G401 (cell line): ENCODE measurements at regions not wholly inside any gene's neighbourhood (a gene's known extent, or its start where the extent isn't known, plus 50 kb on each side); places are given as distances from the start of the nearest gene placed in this dataset.
A peak's percentile ranks its signal among the peaks of the same experiment; 100 is the strongest.

Experiments
- DNase-seq: peaks from one replicate; pipeline ENCODE4 v3.0.0-alpha.2; 2015; ENCODE audit warnings: low spot score
- in situ Hi-C: cut with HindIII; loops from 2 replicates; pipeline ENCODE4 v1.10.0; 2016; ENCODE audit warnings: low sequenced_read_pairs, mixed read lengths

DNA sequence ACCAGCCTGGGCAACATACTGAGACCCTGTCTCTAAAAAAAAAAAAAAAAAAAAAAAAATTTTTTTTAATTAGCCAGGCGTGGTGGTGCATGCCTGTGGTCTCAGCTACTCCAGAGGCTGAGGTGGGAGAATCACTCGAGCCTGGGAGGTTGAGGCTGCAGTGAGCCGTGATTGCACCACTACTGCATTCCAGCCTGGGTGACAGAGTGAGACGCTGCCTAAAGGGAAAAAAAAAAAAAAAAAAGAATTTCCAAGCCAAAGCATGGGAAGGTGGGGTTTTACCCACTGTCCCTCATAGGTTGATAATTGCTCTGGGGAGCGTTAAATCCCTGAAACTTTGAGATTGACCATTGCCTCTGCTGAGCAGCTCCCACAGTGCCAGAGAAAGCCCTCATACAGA is 427.5 kb downstream of the BCOR start:
- no peak for DNase-seq

DNA sequence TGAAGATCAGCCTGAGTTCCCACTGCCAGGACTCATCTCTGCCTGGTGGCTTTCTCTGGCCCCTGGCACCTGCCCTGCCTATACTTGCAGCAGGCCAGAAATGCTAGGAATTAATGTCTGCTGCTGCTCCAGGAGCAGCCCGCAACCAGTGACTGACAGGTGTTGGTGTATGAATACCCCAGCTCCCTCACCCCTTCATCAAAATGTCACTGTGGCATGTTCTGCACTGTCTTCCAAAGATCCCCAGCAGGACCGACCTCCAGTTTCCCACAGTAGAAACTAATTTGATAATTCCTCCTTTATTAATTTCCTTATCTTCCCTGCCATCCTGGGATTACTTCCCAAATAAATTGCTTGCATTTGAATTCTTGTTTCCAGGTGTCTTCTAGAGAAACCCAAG is 425.4 kb downstream of the BCOR start:
- in situ Hi-C loops, result no loop called here
- no peak for DNase-seq

More for the DNA sequence above, 427.5 kb downstream of the BCOR start:
- in situ Hi-C loops, result no loop called here

DNA sequence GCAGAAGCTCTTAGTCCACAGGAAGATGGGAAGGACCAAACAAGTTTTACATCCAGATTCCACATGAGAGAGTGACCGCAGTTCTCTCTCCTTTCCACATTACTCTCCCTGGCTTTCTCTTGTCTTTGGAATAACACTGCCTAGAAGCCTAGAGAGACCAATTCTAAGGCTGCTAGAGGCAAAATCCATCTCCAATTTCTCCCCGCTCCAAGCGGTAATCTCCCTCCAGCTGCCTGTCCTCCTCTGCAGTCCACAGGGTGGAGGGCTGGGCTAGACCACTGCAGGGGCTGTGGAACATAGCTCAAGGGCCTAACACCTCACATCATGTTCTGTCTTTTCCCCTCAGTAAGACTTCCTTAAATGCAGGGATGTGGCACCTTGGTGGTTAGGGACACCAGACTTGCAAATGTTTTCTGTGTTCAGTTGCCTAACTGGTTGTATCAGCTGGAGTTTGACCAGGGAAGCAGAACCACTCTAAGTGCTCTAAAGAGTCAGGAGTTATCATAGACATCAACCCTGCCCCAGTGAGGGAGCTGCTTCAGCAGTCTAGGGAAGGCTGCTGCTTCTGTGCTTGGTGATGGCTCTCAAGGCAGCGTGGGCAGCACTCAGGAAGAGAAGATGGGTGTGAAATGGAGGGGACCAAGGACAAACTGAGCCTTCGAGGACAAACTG is 423.1 kb downstream of the BCOR start:
- in situ Hi-C loops, result no loop called here
- no peak for DNase-seq

DNA sequence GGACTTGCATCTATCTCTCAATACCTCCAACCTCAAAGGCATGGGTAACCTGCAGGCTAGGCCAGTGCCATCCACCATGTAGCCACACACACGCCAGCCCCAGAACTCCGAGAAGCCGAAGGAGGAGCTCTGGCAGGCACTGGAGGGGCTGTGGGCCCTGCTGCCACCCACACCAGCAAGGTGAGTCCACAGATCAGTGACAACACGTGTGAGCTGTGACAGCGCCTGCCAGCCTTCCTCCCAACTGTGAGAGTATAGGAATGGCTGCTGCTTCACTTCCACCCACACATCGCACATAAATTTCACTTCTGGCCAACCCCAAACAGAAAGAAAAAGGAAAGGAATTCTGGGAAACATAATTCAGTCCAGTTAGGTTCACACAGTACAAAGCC is 422.6 kb downstream of the BCOR start:
- no peak for DNase-seq
- in situ Hi-C loops, result no loop called here

DNA sequence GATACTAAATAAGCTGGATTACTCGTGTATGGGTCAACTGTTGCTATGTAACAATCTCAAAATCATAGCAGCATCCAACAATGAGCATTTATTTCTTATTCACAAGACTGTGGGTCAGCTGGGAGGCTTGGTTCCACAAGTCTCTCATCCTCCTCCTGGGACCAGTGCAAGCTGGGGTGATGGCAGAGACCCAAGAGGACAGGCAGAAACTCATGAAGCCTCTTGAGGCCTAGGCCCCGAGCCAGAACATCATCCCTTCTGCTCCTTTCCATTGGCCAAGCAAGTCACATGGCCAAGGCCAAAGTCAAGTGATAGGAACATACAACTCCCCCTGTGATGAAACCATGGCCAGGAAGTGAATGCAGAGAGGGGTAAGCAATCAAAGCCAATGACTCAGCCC is 422.1 kb downstream of the BCOR start:
- no peak for DNase-seq
- in situ Hi-C loops, result no loop called here

DNA sequence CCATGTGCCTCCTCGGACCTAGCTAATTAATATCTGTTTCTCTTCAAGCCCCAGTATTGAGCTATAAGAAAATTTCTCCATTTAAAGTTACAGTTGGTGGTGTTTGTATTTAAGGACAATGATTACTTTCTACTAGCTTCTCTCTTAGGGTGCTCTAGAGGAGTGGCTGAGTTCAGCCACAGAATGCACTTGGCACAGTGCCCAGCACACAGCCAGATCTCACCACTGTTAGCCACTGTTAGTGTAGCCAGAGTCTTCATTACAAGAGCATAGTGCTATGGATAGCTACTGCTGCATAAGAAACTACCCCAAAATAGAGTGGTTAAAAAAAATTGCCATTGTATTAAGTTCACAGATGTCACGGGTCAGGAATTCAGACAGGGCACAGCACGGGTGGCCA is 421.3 kb downstream of the BCOR start:
- in situ Hi-C loops, result no loop called here
- DNase-seq, result no peak

DNA sequence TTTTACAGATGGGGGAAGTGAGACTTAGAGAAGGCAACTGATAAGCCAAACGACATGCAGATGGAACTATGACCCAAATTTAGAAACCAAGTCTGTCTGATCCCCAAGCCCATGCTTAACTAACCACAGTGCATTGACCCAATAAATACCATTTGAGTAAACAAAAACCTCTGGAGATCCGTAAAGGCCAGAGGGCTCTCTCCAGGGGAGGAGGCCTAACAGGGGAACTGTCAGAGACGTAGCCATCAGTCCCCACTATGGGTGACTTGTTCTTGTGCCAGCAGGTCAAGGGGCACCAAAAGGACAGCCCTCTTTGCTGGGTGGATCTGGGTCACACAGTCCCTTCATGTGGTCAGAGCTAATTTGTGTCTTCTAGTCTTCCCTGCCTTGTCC is 420.2 kb downstream of the BCOR start:
- in situ Hi-C loops, result no loop called here
- DNase-seq, result no peak

DNA sequence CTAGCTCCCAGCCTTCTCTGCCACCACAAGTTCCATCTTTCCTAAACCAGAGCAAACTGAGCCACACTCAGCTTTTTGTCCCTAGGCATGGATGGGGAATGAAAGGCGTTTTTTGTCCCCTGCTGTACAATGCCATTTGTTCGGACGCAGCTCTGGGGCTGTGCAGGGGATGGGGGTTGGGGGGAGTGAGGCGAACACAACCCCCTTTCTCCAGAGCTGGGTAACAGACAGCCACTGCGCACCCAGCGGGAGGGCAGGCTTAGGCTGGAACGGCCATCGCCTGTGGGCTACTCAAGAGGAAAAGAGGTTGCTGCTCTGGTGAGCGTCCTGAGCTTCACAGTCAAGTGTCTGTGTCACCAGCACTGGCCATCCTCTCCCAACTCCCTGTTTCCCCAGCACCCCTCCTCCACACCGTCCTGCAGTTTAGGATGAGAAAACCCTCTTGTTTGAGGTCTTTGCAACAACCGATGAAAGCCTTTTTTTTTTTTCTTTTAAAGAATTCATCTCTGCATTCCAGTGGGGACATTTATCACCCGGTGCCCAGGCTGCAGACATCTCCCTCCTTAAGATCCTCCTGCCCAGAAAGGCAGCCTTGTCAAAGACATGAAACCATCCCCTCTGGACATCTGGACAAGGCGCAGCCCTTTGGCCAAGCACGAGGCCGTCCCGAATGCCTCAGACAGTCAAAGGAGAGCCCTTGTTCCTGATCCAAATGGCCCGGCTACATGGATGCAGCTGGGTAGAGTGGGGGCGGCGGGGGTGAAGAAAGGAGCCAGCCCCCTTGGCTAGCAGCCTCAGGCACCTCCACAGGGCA is 419.6 kb downstream of the BCOR start:
- no peak for DNase-seq
- in situ Hi-C loops, result no loop called here

DNA sequence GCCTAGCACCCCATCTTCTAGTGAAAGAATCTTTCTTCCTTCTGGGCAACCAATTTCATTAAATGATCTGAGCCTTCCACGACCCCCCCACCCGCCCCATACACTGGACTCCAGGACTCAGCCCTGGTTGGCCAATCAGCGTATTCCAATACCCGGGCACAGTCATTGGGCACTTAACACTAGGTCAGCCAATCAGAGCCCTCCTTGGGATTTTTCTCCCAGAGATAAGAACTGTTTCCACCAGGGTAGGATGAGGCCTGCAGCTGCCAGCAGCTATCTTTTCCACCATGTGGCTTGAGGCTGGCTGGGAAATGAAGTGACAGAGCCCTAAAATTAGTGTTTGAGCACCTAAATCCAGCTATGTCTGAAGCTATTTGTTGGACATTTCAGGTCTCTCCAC is 418.8 kb downstream of the BCOR start:
- DNase-seq, result no peak
- in situ Hi-C loops, result no loop called here

DNA sequence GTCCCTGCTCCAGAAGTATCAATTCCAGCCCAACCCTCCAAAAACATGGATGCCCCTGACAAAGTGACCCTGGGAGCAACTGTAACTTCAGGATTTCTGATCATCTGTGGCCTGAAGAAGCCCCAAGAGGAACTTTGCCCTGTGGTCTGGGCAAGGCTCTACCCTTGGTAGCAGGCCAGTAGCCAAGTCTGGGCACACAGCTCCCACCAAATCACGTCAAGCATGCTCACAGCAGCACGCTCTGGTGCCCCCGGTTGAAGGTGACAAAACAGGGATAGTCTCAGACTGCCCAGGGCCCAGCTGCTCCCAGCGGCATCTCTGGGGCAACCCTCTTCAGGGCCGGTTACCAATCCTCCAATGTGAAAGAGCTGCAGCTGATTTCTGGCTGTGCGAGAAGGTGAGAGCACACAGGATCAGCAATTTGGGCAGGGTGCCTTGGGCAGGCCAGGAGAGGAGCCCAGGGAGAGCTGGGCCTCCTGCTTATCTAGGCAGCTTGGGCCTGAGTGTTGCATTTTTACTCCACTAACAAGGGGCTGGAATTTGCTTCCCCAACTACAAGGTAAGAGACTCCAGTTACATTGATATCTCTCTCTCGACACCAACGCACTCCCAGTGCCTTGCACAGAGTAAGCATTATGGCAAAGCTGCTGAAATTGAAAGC is 418.1 kb downstream of the BCOR start:
- in situ Hi-C loops, result no loop called here
- no peak for DNase-seq

DNA sequence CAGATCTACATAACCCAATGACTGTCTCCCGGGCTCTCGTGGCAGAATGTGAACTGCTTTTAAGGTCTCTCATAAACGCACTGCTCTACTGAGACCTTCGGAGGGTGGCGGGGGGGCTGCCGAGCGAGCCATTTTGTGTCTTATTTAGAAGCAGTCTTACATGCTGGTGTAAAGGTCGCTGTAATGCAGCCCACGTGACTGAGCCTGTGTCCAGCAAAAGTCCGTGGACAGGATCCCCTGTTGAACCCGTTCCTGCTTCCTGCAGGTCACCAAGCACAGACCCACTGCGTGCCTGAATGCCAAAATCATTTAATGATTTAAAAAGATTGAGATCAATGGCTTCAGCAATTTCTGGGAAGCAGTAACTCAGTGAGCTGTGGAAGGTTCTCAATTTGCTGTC is 415.9 kb downstream of the BCOR start:
- DNase-seq, result no peak
- in situ Hi-C loops, result no loop called here

DNA sequence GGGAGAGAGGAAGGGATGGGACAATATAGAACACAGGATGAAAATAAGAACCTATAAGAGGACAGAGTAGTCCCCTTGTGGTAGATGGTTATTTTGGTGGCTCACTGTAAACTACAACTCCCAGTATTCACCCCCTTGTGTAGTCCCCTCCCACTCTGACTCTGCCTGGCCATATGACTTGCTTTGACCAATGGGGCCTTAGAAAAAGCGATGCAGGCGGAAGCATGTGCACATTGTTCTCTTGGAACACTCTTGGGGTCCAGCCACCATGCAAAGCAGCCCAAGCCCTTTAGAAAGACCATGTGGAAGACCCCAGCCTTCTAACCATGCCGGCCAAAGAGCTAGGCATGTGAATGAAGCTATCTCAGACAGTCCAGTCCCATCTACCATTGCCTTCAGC is 415.0 kb downstream of the BCOR start:
- in situ Hi-C loops, result no loop called here
- no peak for DNase-seq

DNA sequence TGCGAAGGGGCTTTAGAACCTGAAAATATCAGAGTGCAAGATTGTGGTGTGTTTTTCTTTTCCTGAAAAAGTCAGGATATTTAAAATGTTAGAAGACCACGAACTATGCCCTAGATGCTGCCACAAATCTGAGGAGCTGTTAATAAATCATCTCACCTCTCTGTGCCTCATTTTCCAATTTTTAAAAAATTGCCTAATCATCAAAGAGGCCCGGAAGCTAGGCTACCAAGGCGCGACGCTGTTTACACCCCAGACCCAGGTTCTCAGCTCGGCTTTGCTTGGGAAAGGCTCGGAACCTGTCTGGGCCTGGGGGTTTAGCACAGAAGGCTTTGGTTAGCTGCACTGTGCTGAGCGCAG is 409.6 kb downstream of the BCOR start:
- in situ Hi-C loops, result no loop called here

DNA sequence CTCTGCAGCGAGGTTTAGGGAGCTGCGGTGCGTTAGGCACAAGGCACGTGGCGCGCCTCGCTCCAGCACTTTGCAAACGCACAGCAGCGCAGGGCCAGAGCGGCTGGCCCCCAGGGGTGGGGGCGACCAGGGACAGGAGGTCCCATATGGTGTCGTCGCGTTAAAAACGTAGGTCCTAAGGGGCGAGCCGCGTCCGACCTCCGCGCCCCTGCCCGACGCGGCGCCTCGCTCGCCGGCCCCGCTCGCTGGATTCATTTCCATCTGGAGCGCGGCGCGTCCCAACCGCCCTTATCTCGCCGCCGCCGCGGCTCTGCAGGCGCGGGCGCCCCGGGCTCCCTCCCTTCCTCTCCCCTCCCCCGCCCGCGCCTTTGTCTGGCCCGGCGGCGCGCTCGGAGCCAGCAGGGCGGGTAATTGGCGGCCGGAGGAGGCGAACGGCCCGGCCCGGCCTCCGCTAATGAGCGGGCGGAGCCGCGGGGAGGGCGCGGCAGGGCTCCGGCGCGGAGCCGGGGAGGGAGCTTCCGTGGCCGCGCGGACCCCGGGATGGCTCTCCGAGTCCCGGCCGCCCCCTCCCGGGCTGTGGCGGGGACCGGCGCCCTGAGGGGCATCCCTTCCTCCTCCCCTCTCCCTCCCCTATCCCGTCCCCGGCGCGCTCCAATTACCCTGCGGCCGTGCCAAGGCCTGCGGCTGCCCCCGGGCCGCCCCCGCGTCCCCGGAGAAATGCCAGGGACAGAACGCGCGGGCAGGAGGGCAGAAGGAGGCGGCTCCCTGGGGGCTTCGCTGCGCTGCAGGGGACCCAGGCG is 409.0 kb downstream of the BCOR start:
- in situ Hi-C loops, result no loop called here
- peak; percentile 3 for DNase-seq

More for the DNA sequence above, 409.6 kb downstream of the BCOR start:
- DNase-seq, result no peak

DNA sequence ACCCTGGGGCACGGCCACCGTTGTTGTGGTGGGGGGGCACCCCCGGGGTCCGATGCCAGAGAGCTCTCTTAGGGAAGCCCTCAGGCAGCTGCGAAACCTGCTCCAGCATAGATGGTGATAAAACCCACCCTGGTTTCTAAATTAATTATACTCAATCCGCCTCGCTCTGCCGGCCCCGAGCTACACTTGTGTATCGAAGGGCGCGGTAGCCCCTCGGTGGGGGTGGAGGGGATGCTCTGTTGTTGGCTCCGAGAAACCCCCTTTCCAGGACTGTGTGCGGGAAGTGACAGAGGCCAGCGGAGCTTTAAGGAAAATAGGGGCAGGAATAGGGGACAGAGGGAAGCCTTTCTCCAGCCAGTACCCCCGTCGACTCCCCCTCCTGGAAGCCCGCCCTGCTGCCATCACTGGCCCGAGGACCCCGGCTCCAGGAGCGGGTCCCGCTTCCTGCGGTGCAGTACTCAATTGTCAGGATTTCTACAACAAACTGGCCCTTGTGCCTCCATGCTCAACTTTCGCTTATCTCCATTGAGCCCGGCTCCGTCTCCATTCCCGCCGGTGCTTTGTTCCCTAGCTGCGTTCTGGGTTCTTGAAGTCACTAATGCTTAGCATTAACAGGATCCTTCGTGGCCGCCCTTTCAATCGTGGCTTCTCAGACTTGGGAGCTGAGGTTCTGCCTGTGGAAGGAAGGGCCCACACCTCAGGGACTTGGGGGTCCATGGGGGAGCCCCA is 408.2 kb downstream of the BCOR start:
- peak; percentile 3 for DNase-seq
- in situ Hi-C loops, result no loop called here

DNA sequence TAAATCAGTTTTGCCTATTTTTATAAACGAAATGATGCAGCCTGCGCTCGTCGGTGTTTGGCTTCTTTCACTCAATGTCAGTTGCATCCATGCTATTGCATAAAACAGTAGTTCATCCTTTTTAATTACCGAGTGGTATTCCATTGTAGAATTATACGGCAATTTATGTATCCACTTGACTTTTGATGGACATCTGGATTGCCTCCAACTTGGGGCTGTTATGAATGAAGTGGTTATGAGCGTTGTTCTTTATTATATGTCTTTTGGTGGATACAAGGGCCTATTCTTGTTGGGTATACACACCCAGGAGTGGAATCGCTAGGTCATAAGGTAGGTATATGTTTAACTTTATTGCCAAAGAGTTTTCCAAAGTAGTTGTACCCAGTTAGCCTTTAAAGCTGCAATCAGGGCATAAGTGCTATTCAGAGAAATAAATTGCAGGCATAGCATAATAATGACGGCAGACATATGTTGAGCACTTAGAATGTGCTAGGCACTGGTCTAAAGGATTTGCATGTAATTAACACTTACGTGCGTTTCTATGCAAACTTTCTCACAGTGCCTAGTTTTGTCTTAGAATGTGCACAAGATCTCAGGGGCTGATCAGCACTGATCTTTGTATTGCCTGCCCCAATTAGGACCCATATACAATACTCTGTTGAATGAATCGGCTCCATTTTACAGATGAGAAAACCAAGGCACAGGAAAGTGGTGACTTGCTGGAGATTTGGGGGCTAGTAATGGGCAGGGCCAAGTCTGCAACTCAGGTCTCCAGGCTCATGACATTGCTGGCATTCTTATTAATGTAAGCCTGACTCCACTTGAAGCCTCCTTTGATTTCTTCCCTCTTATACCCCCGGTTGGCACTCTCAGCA is 407.0 kb downstream of the BCOR start:
- in situ Hi-C loops, result no loop called here
- no peak for DNase-seq

DNA sequence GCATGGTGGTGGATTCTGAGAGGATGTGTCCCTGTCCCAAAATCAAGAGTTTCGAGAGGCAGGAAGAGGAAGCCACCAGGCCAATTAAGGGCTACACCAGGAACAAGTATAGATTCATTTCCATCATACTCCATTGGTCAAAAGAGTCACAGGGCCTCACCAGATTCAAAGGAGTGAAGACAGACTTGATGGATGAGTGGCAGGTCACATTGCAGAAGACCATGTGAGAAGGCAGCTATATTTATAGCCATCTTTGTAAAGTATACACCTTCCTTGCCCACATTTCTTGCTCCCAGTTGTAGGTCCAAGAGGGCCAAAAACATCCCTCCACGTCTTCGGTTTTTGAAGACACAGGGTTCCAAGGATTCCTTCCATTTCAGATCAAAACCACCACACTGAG is 406.0 kb downstream of the BCOR start:
- in situ Hi-C loops, result no loop called here
- DNase-seq, result no peak

DNA sequence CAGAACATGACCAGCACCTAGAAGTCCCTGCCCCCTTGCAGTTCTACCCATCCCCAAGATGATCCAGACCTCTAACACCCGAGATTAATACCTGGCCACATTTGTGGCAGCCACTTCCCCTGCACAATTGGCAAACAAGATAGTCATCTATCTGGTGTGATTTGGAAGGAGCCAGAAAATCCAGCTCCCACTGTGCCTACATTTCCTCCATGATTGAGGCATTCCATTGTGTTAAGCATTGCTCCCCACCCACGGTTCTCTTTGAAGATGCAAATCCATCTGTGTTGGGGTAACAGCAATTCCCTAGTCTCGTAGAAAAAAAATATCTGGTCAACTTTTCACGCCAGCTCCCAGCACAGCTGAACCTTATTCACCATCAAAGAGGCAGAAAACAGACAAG is 405.0 kb downstream of the BCOR start:
- no peak for DNase-seq
- in situ Hi-C loops, result no loop called here
